Esophagus squamous epithelium (tissue), 4 donors: ENCODE measurements at regions not wholly inside any gene's neighbourhood (a gene's known extent, or its start where the extent isn't known, plus 50 kb on each side); places are given as distances from the start of the nearest gene placed in this dataset.

Experiments
- POLR2A ChIP-seq, 4 donors: fragments of 450-650 bp; IDR thresholded peaks; one replicate each; pipeline ENCODE4 v1.6.1; 2017; ENCODE audit warnings: antibody characterized with exemption in 4 of 4, mild to moderate bottlenecking in 4 of 4, moderate library complexity in 3 of 4
- TF ChIP-seq, protein P1 (sequence below), 6 experiments: fragments of 450-650 bp in 4 of 6; fragments of 200-600 bp in 2 of 6; sonication (generic) in 2 of 6; IDR thresholded peaks; one replicate each; pipeline ENCODE4 v1.5.1; 2016 to 2019; ENCODE audit warnings: antibody characterized with exemption in 6 of 6, mild to moderate bottlenecking in 4 of 6, moderate library complexity in 4 of 6

DNA sequence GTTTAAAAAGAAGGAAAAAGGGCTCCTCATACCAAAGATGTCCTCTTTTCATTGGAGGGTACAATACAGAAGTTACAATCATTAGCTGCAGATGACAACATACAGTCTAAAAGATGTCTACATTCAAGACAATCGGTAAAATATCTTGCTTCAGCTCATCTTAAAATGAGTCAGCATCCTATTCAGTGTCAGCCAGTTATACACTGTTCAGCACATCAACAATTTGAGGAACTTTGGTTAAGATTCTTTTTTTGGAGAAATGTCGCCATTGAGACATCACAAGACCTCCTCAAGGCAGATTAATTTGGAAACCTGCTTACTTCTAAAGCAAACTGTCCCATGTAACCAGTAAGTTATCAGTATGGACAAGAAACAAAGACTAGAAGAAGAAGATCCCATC, 100.7 kb upstream of the SLC38A4 start:
- TF ChIP-seq POLR2A (IDR thresholded peaks at IDR 0.05) = no peak
- TF ChIP-seq, protein P1, sequence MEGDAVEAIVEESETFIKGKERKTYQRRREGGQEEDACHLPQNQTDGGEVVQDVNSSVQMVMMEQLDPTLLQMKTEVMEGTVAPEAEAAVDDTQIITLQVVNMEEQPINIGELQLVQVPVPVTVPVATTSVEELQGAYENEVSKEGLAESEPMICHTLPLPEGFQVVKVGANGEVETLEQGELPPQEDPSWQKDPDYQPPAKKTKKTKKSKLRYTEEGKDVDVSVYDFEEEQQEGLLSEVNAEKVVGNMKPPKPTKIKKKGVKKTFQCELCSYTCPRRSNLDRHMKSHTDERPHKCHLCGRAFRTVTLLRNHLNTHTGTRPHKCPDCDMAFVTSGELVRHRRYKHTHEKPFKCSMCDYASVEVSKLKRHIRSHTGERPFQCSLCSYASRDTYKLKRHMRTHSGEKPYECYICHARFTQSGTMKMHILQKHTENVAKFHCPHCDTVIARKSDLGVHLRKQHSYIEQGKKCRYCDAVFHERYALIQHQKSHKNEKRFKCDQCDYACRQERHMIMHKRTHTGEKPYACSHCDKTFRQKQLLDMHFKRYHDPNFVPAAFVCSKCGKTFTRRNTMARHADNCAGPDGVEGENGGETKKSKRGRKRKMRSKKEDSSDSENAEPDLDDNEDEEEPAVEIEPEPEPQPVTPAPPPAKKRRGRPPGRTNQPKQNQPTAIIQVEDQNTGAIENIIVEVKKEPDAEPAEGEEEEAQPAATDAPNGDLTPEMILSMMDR (IDR thresholded peaks at IDR 0.05) = no peak
